Body of pancreas (tissue), 4 donors: ENCODE measurements at regions not wholly inside any gene's neighbourhood (a gene's known extent, or its start where the extent isn't known, plus 50 kb on each side); places are given as distances from the start of the nearest gene placed in this dataset.
"Not testable (repeated sequence)": the region's sequence is repeated elsewhere in the genome, so short reads cannot be mapped to it uniquely, and the experiment has no call there.

ENCODE experiments used
- POLR2A ChIP-seq, 3 donors: fragments of 450-650 bp; IDR thresholded peaks; one replicate each; pipeline ENCODE4 v1.6.1; 2016; ENCODE audit warnings: antibody characterized with exemption in 3 of 3, mild to moderate bottlenecking in 2 of 3
- TF ChIP-seq, protein P1 (sequence below), 7 experiments: fragments of 450-650 bp in 4 of 7; fragments of 200-600 bp in 3 of 7; sonication (generic) in 3 of 7; IDR thresholded peaks; one replicate each; pipeline ENCODE4 v1.5.1; 2016 to 2019; ENCODE audit warnings: antibody characterized with exemption in 7 of 7

DNA sequence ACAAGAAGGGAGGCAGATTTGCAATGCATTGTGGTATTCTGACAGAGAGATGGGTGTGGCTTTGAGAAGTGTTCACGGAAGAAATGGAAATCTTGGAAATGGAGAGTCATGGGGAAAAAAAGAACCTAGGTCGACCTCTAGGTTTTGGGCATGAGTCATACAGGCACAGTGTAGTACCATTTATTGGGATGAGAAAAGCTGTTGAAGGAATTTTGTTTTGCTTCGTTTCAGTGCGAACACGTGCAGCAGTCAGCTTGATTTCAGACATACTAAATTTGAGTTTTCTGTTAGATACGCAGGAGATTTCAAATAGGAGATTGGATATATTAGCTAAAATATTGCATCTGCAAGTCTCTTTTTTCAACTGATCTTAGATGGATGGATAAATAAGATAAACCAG, 119.8 kb upstream of the ZNG1F start:
- TF ChIP-seq POLR2A (IDR thresholded peaks at IDR 0.05) = not testable (repeated sequence)
- TF ChIP-seq, protein P1, sequence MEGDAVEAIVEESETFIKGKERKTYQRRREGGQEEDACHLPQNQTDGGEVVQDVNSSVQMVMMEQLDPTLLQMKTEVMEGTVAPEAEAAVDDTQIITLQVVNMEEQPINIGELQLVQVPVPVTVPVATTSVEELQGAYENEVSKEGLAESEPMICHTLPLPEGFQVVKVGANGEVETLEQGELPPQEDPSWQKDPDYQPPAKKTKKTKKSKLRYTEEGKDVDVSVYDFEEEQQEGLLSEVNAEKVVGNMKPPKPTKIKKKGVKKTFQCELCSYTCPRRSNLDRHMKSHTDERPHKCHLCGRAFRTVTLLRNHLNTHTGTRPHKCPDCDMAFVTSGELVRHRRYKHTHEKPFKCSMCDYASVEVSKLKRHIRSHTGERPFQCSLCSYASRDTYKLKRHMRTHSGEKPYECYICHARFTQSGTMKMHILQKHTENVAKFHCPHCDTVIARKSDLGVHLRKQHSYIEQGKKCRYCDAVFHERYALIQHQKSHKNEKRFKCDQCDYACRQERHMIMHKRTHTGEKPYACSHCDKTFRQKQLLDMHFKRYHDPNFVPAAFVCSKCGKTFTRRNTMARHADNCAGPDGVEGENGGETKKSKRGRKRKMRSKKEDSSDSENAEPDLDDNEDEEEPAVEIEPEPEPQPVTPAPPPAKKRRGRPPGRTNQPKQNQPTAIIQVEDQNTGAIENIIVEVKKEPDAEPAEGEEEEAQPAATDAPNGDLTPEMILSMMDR (IDR thresholded peaks at IDR 0.05) = not testable (repeated sequence)
